ENCODE measurements at regions not wholly inside any gene's neighbourhood (a gene's known extent, or its start where the extent isn't known, plus 50 kb on each side); places are given as distances from the start of the nearest gene placed in this dataset.

DNA sequence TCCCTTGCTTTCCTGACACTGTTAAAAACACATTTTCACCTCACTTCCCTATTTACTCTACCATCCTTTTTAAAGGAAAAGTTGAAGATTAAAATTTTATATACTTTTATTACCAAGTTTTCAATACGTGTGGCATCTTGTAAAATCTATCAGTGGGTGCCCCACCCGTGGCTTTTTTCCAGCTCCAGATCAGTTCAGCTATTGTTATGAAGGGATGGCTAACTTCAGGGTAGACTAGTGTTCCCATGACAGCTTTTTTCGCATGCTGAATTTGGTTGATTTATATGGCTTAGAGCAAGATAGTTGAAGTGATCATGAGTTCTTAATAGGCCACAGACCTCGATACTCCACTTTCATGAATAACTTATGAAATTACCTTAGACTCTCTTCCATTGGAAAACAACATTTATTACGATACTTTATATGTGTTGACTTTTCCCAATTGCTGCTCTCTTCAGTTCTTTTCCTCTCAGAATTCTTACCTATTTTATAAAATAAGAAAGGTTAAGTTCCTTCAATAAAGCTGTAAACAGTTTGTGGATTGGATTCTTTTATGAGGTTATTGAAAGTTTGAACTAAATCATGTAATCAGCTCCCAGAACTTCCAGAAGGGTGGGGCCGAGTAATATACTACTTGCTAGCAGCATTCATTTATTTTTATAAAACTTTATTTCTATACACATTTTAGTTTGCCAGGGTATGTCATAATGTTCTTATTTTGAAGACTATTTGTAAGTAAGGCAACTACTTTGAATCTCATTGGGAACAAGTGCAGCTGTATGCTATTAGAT, 680.9 kb downstream of the SATB2 start:
- TF ChIP-seq, protein P1, sequence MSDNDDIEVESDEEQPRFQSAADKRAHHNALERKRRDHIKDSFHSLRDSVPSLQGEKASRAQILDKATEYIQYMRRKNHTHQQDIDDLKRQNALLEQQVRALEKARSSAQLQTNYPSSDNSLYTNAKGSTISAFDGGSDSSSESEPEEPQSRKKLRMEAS (CRISPR knock-in tag; IDR thresholded peaks at IDR 0.05): no peak
- TF ChIP-seq, protein P2, sequence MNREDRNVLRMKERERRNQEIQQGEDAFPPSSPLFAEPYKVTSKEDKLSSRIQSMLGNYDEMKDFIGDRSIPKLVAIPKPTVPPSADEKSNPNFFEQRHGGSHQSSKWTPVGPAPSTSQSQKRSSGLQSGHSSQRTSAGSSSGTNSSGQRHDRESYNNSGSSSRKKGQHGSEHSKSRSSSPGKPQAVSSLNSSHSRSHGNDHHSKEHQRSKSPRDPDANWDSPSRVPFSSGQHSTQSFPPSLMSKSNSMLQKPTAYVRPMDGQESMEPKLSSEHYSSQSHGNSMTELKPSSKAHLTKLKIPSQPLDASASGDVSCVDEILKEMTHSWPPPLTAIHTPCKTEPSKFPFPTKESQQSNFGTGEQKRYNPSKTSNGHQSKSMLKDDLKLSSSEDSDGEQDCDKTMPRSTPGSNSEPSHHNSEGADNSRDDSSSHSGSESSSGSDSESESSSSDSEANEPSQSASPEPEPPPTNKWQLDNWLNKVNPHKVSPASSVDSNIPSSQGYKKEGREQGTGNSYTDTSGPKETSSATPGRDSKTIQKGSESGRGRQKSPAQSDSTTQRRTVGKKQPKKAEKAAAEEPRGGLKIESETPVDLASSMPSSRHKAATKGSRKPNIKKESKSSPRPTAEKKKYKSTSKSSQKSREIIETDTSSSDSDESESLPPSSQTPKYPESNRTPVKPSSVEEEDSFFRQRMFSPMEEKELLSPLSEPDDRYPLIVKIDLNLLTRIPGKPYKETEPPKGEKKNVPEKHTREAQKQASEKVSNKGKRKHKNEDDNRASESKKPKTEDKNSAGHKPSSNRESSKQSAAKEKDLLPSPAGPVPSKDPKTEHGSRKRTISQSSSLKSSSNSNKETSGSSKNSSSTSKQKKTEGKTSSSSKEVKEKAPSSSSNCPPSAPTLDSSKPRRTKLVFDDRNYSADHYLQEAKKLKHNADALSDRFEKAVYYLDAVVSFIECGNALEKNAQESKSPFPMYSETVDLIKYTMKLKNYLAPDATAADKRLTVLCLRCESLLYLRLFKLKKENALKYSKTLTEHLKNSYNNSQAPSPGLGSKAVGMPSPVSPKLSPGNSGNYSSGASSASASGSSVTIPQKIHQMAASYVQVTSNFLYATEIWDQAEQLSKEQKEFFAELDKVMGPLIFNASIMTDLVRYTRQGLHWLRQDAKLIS (CRISPR knock-in tag; IDR thresholded peaks at IDR 0.05; ENCODE audit: borderline replicate concordance): no peak
- TF ChIP-seq, protein P3, sequence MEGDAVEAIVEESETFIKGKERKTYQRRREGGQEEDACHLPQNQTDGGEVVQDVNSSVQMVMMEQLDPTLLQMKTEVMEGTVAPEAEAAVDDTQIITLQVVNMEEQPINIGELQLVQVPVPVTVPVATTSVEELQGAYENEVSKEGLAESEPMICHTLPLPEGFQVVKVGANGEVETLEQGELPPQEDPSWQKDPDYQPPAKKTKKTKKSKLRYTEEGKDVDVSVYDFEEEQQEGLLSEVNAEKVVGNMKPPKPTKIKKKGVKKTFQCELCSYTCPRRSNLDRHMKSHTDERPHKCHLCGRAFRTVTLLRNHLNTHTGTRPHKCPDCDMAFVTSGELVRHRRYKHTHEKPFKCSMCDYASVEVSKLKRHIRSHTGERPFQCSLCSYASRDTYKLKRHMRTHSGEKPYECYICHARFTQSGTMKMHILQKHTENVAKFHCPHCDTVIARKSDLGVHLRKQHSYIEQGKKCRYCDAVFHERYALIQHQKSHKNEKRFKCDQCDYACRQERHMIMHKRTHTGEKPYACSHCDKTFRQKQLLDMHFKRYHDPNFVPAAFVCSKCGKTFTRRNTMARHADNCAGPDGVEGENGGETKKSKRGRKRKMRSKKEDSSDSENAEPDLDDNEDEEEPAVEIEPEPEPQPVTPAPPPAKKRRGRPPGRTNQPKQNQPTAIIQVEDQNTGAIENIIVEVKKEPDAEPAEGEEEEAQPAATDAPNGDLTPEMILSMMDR (IDR thresholded peaks at IDR 0.05): no peak
- no peak for TF ChIP-seq NFE2L1 (CRISPR knock-in tag; IDR thresholded peaks at IDR 0.05)
- TF ChIP-seq, protein P4, sequence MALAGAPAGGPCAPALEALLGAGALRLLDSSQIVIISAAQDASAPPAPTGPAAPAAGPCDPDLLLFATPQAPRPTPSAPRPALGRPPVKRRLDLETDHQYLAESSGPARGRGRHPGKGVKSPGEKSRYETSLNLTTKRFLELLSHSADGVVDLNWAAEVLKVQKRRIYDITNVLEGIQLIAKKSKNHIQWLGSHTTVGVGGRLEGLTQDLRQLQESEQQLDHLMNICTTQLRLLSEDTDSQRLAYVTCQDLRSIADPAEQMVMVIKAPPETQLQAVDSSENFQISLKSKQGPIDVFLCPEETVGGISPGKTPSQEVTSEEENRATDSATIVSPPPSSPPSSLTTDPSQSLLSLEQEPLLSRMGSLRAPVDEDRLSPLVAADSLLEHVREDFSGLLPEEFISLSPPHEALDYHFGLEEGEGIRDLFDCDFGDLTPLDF (CRISPR knock-in tag; IDR thresholded peaks at IDR 0.05): no peak
- no peak for TF ChIP-seq NR2C2 (CRISPR knock-in tag; IDR thresholded peaks at IDR 0.05)
- TF ChIP-seq SMAD4 (CRISPR knock-in tag; IDR thresholded peaks at IDR 0.05): no peak
- no peak for TF ChIP-seq ZNF263 (CRISPR knock-in tag; IDR thresholded peaks at IDR 0.05; ENCODE audit: low read depth)
- TF ChIP-seq, protein P5, sequence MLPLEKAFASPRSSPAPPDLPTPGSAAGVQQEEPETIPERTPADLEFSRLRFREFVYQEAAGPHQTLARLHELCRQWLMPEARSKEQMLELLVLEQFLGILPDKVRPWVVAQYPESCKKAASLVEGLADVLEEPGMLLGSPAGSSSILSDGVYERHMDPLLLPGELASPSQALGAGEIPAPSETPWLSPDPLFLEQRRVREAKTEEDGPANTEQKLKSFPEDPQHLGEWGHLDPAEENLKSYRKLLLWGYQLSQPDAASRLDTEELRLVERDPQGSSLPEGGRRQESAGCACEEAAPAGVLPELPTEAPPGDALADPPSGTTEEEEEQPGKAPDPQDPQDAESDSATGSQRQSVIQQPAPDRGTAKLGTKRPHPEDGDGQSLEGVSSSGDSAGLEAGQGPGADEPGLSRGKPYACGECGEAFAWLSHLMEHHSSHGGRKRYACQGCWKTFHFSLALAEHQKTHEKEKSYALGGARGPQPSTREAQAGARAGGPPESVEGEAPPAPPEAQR (CRISPR knock-in tag; IDR thresholded peaks at IDR 0.05): no peak

Measured in WTC11 (cell line).